NCI-H187 (cell line): ENCODE measurements at regions not wholly inside any gene's neighbourhood (a gene's known extent, or its start where the extent isn't known, plus 50 kb on each side); places are given as distances from the start of the nearest gene placed in this dataset.

Experiments used
- DNase-seq, 2 experiments: peaks; one replicate each; lab custom pipeline; 2025; lab: John Stamatoyannopoulos, UW

- no peak for DNase-seq
Observed at GRCh38 chr12:67147030-67147429, 122.1 kb upstream of the CAND1 start.

- no peak for DNase-seq
Observed at GRCh38 chr12:67147447-67147846, 121.7 kb upstream of the CAND1 start.

GRCh38 chr12:67148265-67148664, 120.9 kb upstream of the CAND1 start:
- no peak for DNase-seq

- DNase-seq: no peak
Observed at GRCh38 chr12:67151886-67152285, 117.3 kb upstream of the CAND1 start.

GRCh38 chr12:67152451-67152850, 116.7 kb upstream of the CAND1 start:
- DNase-seq: no peak

- DNase-seq: no peak
Observed at GRCh38 chr12:67154901-67155300, 114.3 kb upstream of the CAND1 start.

- no peak for DNase-seq
Observed at GRCh38 chr12:67155863-67156262, 113.3 kb upstream of the CAND1 start.

GRCh38 chr12:67161322-67161918, 107.7 kb upstream of the CAND1 start:
- DNase-seq: no peak

- DNase-seq: no peak
Observed at GRCh38 chr12:67173258-67173657, 95.9 kb upstream of the CAND1 start.

GRCh38 chr12:67182551-67182950, 86.6 kb upstream of the CAND1 start:
- DNase-seq: no peak

GRCh38 chr12:67193704-67194103, 75.5 kb upstream of the CAND1 start:
- no peak for DNase-seq

- no peak for DNase-seq
Observed at GRCh38 chr12:67200386-67200785, 68.8 kb upstream of the CAND1 start.

- DNase-seq: no peak
Observed at GRCh38 chr12:67202011-67202677, 67.0 kb upstream of the CAND1 start.

- DNase-seq: no peak
Observed at GRCh38 chr12:67202678-67203012, 66.5 kb upstream of the CAND1 start.

- DNase-seq: no peak
Observed at GRCh38 chr12:67208281-67209067, 60.7 kb upstream of the CAND1 start.

GRCh38 chr12:67211029-67211428, 58.1 kb upstream of the CAND1 start:
- DNase-seq: no peak

GRCh38 chr12:67211494-67211893, 57.7 kb upstream of the CAND1 start:
- no peak for DNase-seq

- DNase-seq: no peak
Observed at GRCh38 chr12:67217647-67218046, 51.5 kb upstream of the CAND1 start.
